Islet of Langerhans (tissue), 1 donor: ENCODE measurements at regions not wholly inside any gene's neighbourhood (a gene's known extent, or its start where the extent isn't known, plus 50 kb on each side); places are given as distances from the start of the nearest gene placed in this dataset.
"Not testable (repeated sequence)": the region's sequence is repeated elsewhere in the genome, so short reads cannot be mapped to it uniquely, and the experiment has no call there.

Experiments
- FAIRE-seq: peaks from one replicate; lab custom pipeline; 2011; peaks lifted over from hg19 to GRCh38; lab: Jason Lieb, UNC

- no peak for FAIRE-seq
Measured at GRCh38 chr6:150499882-150500312, 99.8 kb upstream of the PLEKHG1 start.

- not testable (repeated sequence) for FAIRE-seq
Measured at GRCh38 chr6:150500568-150500967, 99.1 kb upstream of the PLEKHG1 start.

GRCh38 chr6:150503041-150503440, 96.6 kb upstream of the PLEKHG1 start:
- FAIRE-seq: peak; percentile 38

GRCh38 chr6:150503586-150504339, 95.9 kb upstream of the PLEKHG1 start:
- no peak for FAIRE-seq

- FAIRE-seq: not testable (repeated sequence)
Measured at GRCh38 chr6:150507361-150507760, 92.3 kb upstream of the PLEKHG1 start.

- FAIRE-seq: no peak
Measured at GRCh38 chr6:150510576-150510975, 89.1 kb upstream of the PLEKHG1 start.

- FAIRE-seq: no peak
Measured at GRCh38 chr6:150511313-150511712, 88.4 kb upstream of the PLEKHG1 start.

GRCh38 chr6:150514806-150515380, 84.8 kb upstream of the PLEKHG1 start:
- FAIRE-seq: no peak

- no peak for FAIRE-seq
Measured at GRCh38 chr6:150516199-150516598, 83.5 kb upstream of the PLEKHG1 start.

GRCh38 chr6:150517175-150517574, 82.5 kb upstream of the PLEKHG1 start:
- no peak for FAIRE-seq

- FAIRE-seq: no peak
Measured at GRCh38 chr6:150521482-150521881, 78.2 kb upstream of the PLEKHG1 start.

- FAIRE-seq: not testable (repeated sequence)
Measured at GRCh38 chr6:150523216-150523615, 76.5 kb upstream of the PLEKHG1 start.

- FAIRE-seq: no peak
Measured at GRCh38 chr6:150525300-150525699, 74.4 kb upstream of the PLEKHG1 start.

- no peak for FAIRE-seq
Measured at GRCh38 chr6:150527100-150527499, 72.6 kb upstream of the PLEKHG1 start.

GRCh38 chr6:150528648-150529285, 70.9 kb upstream of the PLEKHG1 start:
- FAIRE-seq: no peak

- FAIRE-seq: no peak
Measured at GRCh38 chr6:150529646-150530045, 70.0 kb upstream of the PLEKHG1 start.

GRCh38 chr6:150531957-150532356, 67.7 kb upstream of the PLEKHG1 start:
- FAIRE-seq: no peak

GRCh38 chr6:150534553-150534952, 65.1 kb upstream of the PLEKHG1 start:
- FAIRE-seq: no peak

- FAIRE-seq: no peak
Measured at GRCh38 chr6:150535151-150535804, 64.4 kb upstream of the PLEKHG1 start.

- no peak for FAIRE-seq
Measured at GRCh38 chr6:150535818-150536220, 63.9 kb upstream of the PLEKHG1 start.

- FAIRE-seq: no peak
Measured at GRCh38 chr6:150536835-150537234, 62.9 kb upstream of the PLEKHG1 start.

GRCh38 chr6:150537491-150537890, 62.2 kb upstream of the PLEKHG1 start:
- no peak for FAIRE-seq

- no peak for FAIRE-seq
Measured at GRCh38 chr6:150537893-150538292, 61.8 kb upstream of the PLEKHG1 start.
